Spleen (tissue), 7 donors: ENCODE measurements at regions not wholly inside any gene's neighbourhood (a gene's known extent, or its start where the extent isn't known, plus 50 kb on each side); places are given as distances from the start of the nearest gene placed in this dataset.

ENCODE experiments used
- POLR2A ChIP-seq, 3 donors: fragments of 450-650 bp; IDR thresholded peaks; one replicate each; pipeline ENCODE4 v1.5.1; 2017; ENCODE audit warnings: antibody characterized with exemption in 3 of 3, mild to moderate bottlenecking in 1 of 3
- TF ChIP-seq, protein P1 (sequence below), 11 experiments: fragments of 200-600 bp in 7 of 11; fragments of 450-650 bp in 4 of 11; sonication (generic) in 4 of 11; IDR thresholded peaks in 8 of 11; conservative IDR thresholded peaks in 3 of 11; 1 replicate in 7 of 11; 2 replicates in 4 of 11; pipeline versions ENCODE4 v1.4.0 to v1.8.0; 2016 to 2021; ENCODE audit warnings: antibody characterized with exemption in 11 of 11, inconsistent platforms in 4 of 11, mild to moderate bottlenecking in 1 of 11
- donor health status: DM: no; HTN: no; CAD: no; lungs with moderate emphysema.
- donor health status: DM: no; HTN: no; CAD: no.
- donor health status: DM: no; HTN: no; CAD: no.

- TF ChIP-seq, protein P1, sequence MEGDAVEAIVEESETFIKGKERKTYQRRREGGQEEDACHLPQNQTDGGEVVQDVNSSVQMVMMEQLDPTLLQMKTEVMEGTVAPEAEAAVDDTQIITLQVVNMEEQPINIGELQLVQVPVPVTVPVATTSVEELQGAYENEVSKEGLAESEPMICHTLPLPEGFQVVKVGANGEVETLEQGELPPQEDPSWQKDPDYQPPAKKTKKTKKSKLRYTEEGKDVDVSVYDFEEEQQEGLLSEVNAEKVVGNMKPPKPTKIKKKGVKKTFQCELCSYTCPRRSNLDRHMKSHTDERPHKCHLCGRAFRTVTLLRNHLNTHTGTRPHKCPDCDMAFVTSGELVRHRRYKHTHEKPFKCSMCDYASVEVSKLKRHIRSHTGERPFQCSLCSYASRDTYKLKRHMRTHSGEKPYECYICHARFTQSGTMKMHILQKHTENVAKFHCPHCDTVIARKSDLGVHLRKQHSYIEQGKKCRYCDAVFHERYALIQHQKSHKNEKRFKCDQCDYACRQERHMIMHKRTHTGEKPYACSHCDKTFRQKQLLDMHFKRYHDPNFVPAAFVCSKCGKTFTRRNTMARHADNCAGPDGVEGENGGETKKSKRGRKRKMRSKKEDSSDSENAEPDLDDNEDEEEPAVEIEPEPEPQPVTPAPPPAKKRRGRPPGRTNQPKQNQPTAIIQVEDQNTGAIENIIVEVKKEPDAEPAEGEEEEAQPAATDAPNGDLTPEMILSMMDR (IDR thresholded peaks at IDR 0.05 in 8 of 11, conservative IDR thresholded peaks at IDR 0.05 in 3 of 11): no peak
- TF ChIP-seq POLR2A (IDR thresholded peaks at IDR 0.05): no peak
These were observed 837.4 kb downstream of the LRRTM4 start for GRCh38 chr2:76684756-76685155.
